Gastroesophageal sphincter (tissue), 4 donors: ENCODE measurements at regions not wholly inside any gene's neighbourhood (a gene's known extent, or its start where the extent isn't known, plus 50 kb on each side); places are given as distances from the start of the nearest gene placed in this dataset.

Experiments used
- ATAC-seq: fragments of 150-250 bp; one replicate; pipeline ENCODE4 v1.9.1; 2016; ENCODE audit warnings: mild to moderate bottlenecking, moderate library complexity
- H3K27ac ChIP-seq, 4 donors: fragments of 200-600 bp; sonication (generic) in 3 of 4; 1 replicate in 3 of 4; 2 replicates in 1 of 4; pipeline ENCODE4 v1.5.1; 2016 to 2019
- H3K27me3 ChIP-seq: fragments of 200-600 bp; sonication (generic); one replicate; pipeline ENCODE4 v1.5.1; 2019
- H3K36me3 ChIP-seq, 2 donors: fragments of 200-600 bp; sonication (generic); one replicate each; pipeline ENCODE4 v1.5.1; 2019; ENCODE audit warnings: control low read depth in 1 of 2
- H3K4me1 ChIP-seq, 3 donors: fragments of 200-600 bp; sonication (generic); 1 replicate in 2 of 3; 2 replicates in 1 of 3; pipeline ENCODE4 v1.5.1; 2016 to 2019; ENCODE audit warnings: control low read depth in 2 of 3
- H3K4me3 ChIP-seq, 2 donors: fragments of 200-600 bp; sonication (generic); one replicate each; pipeline ENCODE4 v1.5.1; 2019; ENCODE audit warnings: mild to moderate bottlenecking in 1 of 2, moderate library complexity in 1 of 2
- H3K9me3 ChIP-seq, 3 donors: fragments of 200-600 bp; sonication (generic); one replicate each; pipeline ENCODE4 v1.5.1; 2017 to 2019; ENCODE audit warnings: control low read depth in 2 of 3
- CTCF ChIP-seq, 4 experiments: fragments of 200-600 bp in 2 of 4; fragments of 450-650 bp in 2 of 4; sonication (generic) in 1 of 4; IDR thresholded peaks; one replicate each; pipeline ENCODE4 v1.5.1; 2017 to 2019; ENCODE audit warnings: antibody characterized with exemption in 4 of 4, mild to moderate bottlenecking in 2 of 4, moderate library complexity in 2 of 4
- EP300 ChIP-seq: sonication (generic); formaldehyde crosslinking; IDR thresholded peaks from one replicate; pipeline ENCODE4 v1.6.1; 2017; ENCODE audit warnings: antibody characterized with exemption, mild to moderate bottlenecking
- POLR2A ChIP-seq, 2 donors: fragments of 450-650 bp; IDR thresholded peaks; one replicate each; pipeline ENCODE4 v1.6.1; 2017; ENCODE audit warnings: antibody characterized with exemption in 2 of 2, mild to moderate bottlenecking in 2 of 2, moderate library complexity in 1 of 2
- POLR2AphosphoS5 ChIP-seq: sonication (generic); formaldehyde crosslinking; IDR thresholded peaks from one replicate; pipeline ENCODE4 v1.6.1; 2017; ENCODE audit warnings: antibody characterized with exemption
- WGBS, 2 donors: methylation state at CpG; one replicate each; pipeline ENCODE4 v1.1.5; 2018; ENCODE audit warnings: low coverage in 1 of 2; 5-methylcytosine and 5-hydroxymethylcytosine counted together
- small RNA-seq, 4 donors: library from RNA; depleted of rRNA; stranded (forward); fragments of <200 nt; gene quantifications; one replicate each; pipeline ENCODE3, GENCODE V24; 2016

- no peak for ATAC-seq
Observed at GRCh38 chr16:86455116-86455515, 55.2 kb upstream of the FOXF1 start.

GRCh38 chr16:86455640-86456039 is 54.7 kb upstream of the FOXF1 start:
- H3K27ac ChIP-seq = peak overlapping the region in 1 of 4 donors; percentile 46
- no peak for ATAC-seq

More at GRCh38 chr16:86455116-86455515, 55.2 kb upstream of the FOXF1 start:
- no peaks in the 10 kb centered on the region for H3K36me3 ChIP-seq
- TF ChIP-seq POLR2AphosphoS5 (peak; percentile 77), POLR2A (IDR thresholded peaks at IDR 0.05) (no peak)
- 71% methylated on average over 10 of the region's 10 CpGs; no CpG with 5 or more reads in 1 of the 2 donors for WGBS, 2 donors
- H3K9me3 ChIP-seq = no peaks in the 10 kb centered on the region
- H3K4me1 ChIP-seq = peaks cover 0 to 36% (median 18%) of the 10 kb centered on the region in 3 donors
- no peak overlapping the region for H3K4me3 ChIP-seq
- peak overlapping the region in 1 of 4 donors; percentile 46 for H3K27ac ChIP-seq
- no peaks in the 10 kb centered on the region for H3K27me3 ChIP-seq

GRCh38 chr16:86457501-86458148 is 52.7 kb upstream of the FOXF1 start:
- ATAC-seq = peak; percentile 88
- TF ChIP-seq EP300 (peak; percentile 19), POLR2AphosphoS5 (peak; percentile 97), POLR2A (IDR thresholded peaks at IDR 0.05) (no peak)
- Histone ChIP-seq H3K4me3 (no peak overlapping the region), H3K4me1 (peaks cover 0 to 49% (median 18%) of the 10 kb centered on the region in 3 donors), H3K27me3 (no peaks in the 10 kb centered on the region), H3K36me3 (no peaks in the 10 kb centered on the region), H3K9me3 (peaks cover 0 to 10% (median 0%) of the 10 kb centered on the region in 3 donors), H3K27ac (peak overlapping the region; percentile 76 to 87 (median 84))
- WGBS, 2 donors = 7 to 14% methylated on average over 10 to 11 of the region's 11 CpGs

More at GRCh38 chr16:86455640-86456039, 54.7 kb upstream of the FOXF1 start:
- Histone ChIP-seq H3K4me1 (peaks cover 0 to 38% (median 18%) of the 10 kb centered on the region in 3 donors), H3K9me3 (peaks cover 0 to 3% (median 0%) of the 10 kb centered on the region in 3 donors), H3K4me3 (no peak overlapping the region), H3K36me3 (no peaks in the 10 kb centered on the region), H3K27me3 (no peaks in the 10 kb centered on the region)
- TF ChIP-seq POLR2AphosphoS5 (no peak), POLR2A (IDR thresholded peaks at IDR 0.05) (no peak), EP300 (no peak)
- WGBS, 2 donors = 88 to 93% methylated on average over 6 to 7 of the region's 14 CpGs

- H3K36me3 ChIP-seq = no peaks in the 10 kb centered on the region
- no peak for TF ChIP-seq POLR2A (IDR thresholded peaks at IDR 0.05)
- no peak for TF ChIP-seq EP300
- TF ChIP-seq POLR2AphosphoS5 = no peak
- no peak for TF ChIP-seq CTCF (IDR thresholded peaks at IDR 0.05)
- H3K27ac ChIP-seq = peak overlapping the region; percentile 76 to 87 (median 84)
- 9 to 32% methylated on average over 7 of the region's 7 CpGs for WGBS, 2 donors
- no peak overlapping the region for H3K4me3 ChIP-seq
- peaks cover 0 to 55% (median 18%) of the 10 kb centered on the region in 3 donors for H3K4me1 ChIP-seq
- peaks cover 0 to 10% (median 0%) of the 10 kb centered on the region in 3 donors for H3K9me3 ChIP-seq
- no peak for ATAC-seq
- no peaks in the 10 kb centered on the region for H3K27me3 ChIP-seq
Observed at GRCh38 chr16:86458149-86458777, 52.1 kb upstream of the FOXF1 start.

- Histone ChIP-seq H3K4me3 (peak overlapping the region in 1 of 2 donors; percentile 9), H3K36me3 (no peaks in the 10 kb centered on the region), H3K27me3 (no peaks in the 10 kb centered on the region), H3K27ac (peak overlapping the region in 3 of 4 donors; percentile 82 to 87 (median 85)), H3K4me1 (peaks cover 0 to 59% (median 18%) of the 10 kb centered on the region in 3 donors), H3K9me3 (peaks cover 0 to 10% (median 0%) of the 10 kb centered on the region in 3 donors)
- no peak for TF ChIP-seq CTCF (IDR thresholded peaks at IDR 0.05)
- peak; percentile 60 for TF ChIP-seq POLR2AphosphoS5
- no peak for ATAC-seq
- WGBS, 2 donors = 31 to 37% methylated on average over 3 to 11 of the region's 13 CpGs
Observed at GRCh38 chr16:86459266-86459665, 51.1 kb upstream of the FOXF1 start.

Small RNAs in the stretch of these regions (small RNA-seq; reads per million reads assigned to genes)
- 0 reads per million in 4 donors for gene RF00019
